Ishikawa (cell line): ENCODE measurements at regions not wholly inside any gene's neighbourhood (a gene's known extent, or its start where the extent isn't known, plus 50 kb on each side); places are given as distances from the start of the nearest gene placed in this dataset.

ENCODE experiments used
- RAD21 ChIP-seq: IDR thresholded peaks from 2 replicates; pipeline ENCODE4 v1.6.1; 2012; ENCODE audit warnings: low read depth
- TAF1 ChIP-seq: IDR thresholded peaks from 2 replicates; pipeline ENCODE4 v1.6.1; 2012; ENCODE audit warnings: low read depth, mild to moderate bottlenecking
- YY1 ChIP-seq: IDR thresholded peaks from 2 replicates; pipeline ENCODE4 v1.6.1; 2012; ENCODE audit warnings: low read depth

- TF ChIP-seq RAD21 (no peak), TAF1 (no peak), YY1 (no peak)
These were observed 401.3 kb downstream of the PCDH17 start for GRCh38 chr13:58032676-58033460.
